MM.1S (cell line): ENCODE measurements at regions not wholly inside any gene's neighbourhood (a gene's known extent, or its start where the extent isn't known, plus 50 kb on each side); places are given as distances from the start of the nearest gene placed in this dataset.

Experiments used
- CTCF ChIP-seq: fragments of 300-600 bp; sonication (generic); IDR thresholded peaks from 2 replicates; pipeline ENCODE4 v1.5.1; 2016; ENCODE audit warnings: antibody characterized with exemption, low read length, mixed read lengths
- EZH2 ChIP-seq: fragments of 300-600 bp; sonication (generic); optimal IDR thresholded peaks from 2 replicates; pipeline ENCODE3; 2017; ENCODE audit warnings: low read depth, mild to moderate bottlenecking, antibody characterized with exemption, low read length, mixed read lengths
- EZH2phosphoT487 ChIP-seq: fragments of 300-600 bp; sonication (generic); IDR thresholded peaks from 2 replicates; pipeline ENCODE4 v1.6.1; 2018; ENCODE audit warnings: antibody characterized with exemption, low read length

DNA sequence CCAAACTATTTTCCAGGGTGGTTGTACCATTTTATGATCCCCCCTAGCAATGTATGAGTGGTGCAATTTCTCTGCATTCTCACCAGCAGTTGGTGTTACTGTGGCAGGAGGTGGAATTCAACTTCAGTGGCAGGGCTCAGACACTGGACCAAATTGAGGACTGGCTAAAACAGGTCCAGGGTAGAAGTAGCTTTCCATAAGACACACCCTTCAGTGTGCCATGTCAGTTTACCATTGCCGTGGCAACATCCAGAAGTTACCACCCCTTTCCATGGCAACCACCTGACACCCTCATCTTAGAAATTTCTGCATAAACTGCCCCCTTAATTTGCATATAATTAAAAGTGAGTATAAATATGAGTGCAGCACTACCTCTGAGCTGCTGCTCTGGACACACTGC is 180.7 kb upstream of the GGTLC1 start:
- TF ChIP-seq CTCF: no peak
- TF ChIP-seq EZH2: no peak
- no peak for TF ChIP-seq EZH2phosphoT487
